WTC11 (cell line): ENCODE measurements at regions not wholly inside any gene's neighbourhood (a gene's known extent, or its start where the extent isn't known, plus 50 kb on each side); places are given as distances from the start of the nearest gene placed in this dataset.

Experiments used
- AFF4 ChIP-seq: sonication (generic); formaldehyde crosslinking; IDR thresholded peaks from 2 replicates; pipeline ENCODE4 v1.8.1; 2023; ENCODE audit warnings: mild to moderate bottlenecking, missing genetic modification reagents, borderline replicate concordance
- CTCF ChIP-seq: fragments of 200-600 bp; IDR thresholded peaks from 2 replicates; pipeline ENCODE4 v1.8.0; 2022; ENCODE audit warnings: antibody characterized with exemption
- JUN ChIP-seq: sonication (generic); formaldehyde crosslinking; IDR thresholded peaks from 2 replicates; pipeline ENCODE4 v1.8.0; 2023; ENCODE audit warnings: mild to moderate bottlenecking, missing genetic modification reagents
- NR1H2 ChIP-seq: sonication (generic); formaldehyde crosslinking; IDR thresholded peaks from 2 replicates; pipeline ENCODE4 v1.9.0; 2021; ENCODE audit warnings: mild to moderate bottlenecking, moderate library complexity, missing genetic modification reagents
- NR2C2 ChIP-seq: sonication (generic); formaldehyde crosslinking; IDR thresholded peaks from 2 replicates; pipeline ENCODE4 v1.8.0; 2022; ENCODE audit warnings: mild to moderate bottlenecking, missing genetic modification reagents
- TEAD1 ChIP-seq: sonication (generic); formaldehyde crosslinking; IDR thresholded peaks from 2 replicates; pipeline ENCODE4 v1.8.0; 2022; ENCODE audit warnings: mild to moderate bottlenecking, missing genetic modification reagents
- USF2 ChIP-seq: sonication (generic); formaldehyde crosslinking; IDR thresholded peaks from 2 replicates; pipeline ENCODE4 v1.8.1; 2023; ENCODE audit warnings: mild to moderate bottlenecking, missing genetic modification reagents, moderate library complexity
- ZMAT4 ChIP-seq: fragments of 250-450 bp; sonication (Bioruptor Pico); IDR thresholded peaks from 2 replicates; pipeline ENCODE4 v1.9.0; 2021; ENCODE audit warnings: mild to moderate bottlenecking
- ZNF138 ChIP-seq: sonication (generic); formaldehyde crosslinking; conservative IDR thresholded peaks from 2 replicates; pipeline ENCODE4 v1.8.1; 2022; ENCODE audit warnings: mild to moderate bottlenecking, moderate library complexity, missing genetic modification reagents
- TF ChIP-seq, protein P1 (sequence below): sonication (generic); formaldehyde crosslinking; IDR thresholded peaks from 2 replicates; pipeline ENCODE4 v1.8.1; 2022; ENCODE audit warnings: mild to moderate bottlenecking, missing genetic modification reagents, moderate library complexity, borderline replicate concordance
- TF ChIP-seq, protein P2 (sequence below): sonication (generic); formaldehyde crosslinking; IDR thresholded peaks from 2 replicates; pipeline ENCODE4 v1.8.0; 2022; ENCODE audit warnings: mild to moderate bottlenecking, missing genetic modification reagents

GRCh38 chr5:112109331-112110007, 309.6 kb downstream of the EPB41L4A start:
- TF ChIP-seq CTCF (no peak), NR2C2 (CRISPR knock-in tag) (no peak), AFF4 (CRISPR knock-in tag) (no peak), JUN (CRISPR knock-in tag) (no peak), NR1H2 (no peak), ZMAT4 (CRISPR knock-in tag) (no peak), USF2 (CRISPR knock-in tag) (no peak), ZNF138 (no peak), TEAD1 (CRISPR knock-in tag) (no peak)
- TF ChIP-seq, protein P1, sequence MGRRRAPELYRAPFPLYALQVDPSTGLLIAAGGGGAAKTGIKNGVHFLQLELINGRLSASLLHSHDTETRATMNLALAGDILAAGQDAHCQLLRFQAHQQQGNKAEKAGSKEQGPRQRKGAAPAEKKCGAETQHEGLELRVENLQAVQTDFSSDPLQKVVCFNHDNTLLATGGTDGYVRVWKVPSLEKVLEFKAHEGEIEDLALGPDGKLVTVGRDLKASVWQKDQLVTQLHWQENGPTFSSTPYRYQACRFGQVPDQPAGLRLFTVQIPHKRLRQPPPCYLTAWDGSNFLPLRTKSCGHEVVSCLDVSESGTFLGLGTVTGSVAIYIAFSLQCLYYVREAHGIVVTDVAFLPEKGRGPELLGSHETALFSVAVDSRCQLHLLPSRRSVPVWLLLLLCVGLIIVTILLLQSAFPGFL: no peak
- TF ChIP-seq, protein P2, sequence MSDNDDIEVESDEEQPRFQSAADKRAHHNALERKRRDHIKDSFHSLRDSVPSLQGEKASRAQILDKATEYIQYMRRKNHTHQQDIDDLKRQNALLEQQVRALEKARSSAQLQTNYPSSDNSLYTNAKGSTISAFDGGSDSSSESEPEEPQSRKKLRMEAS (CRISPR knock-in tag): no peak
